CD4-positive, alpha-beta T cell treated with Interleukin-6 at 100 ng/mL for 8 hours (primary cell): ENCODE measurements at regions not wholly inside any gene's neighbourhood (a gene's known extent, or its start where the extent isn't known, plus 50 kb on each side); places are given as distances from the start of the nearest gene placed in this dataset.

ENCODE experiments used
- DNase-seq: peaks from one replicate; pipeline ENCODE4 v3.0.0-alpha.2; 2020; ENCODE audit warnings: mixed read lengths, low spot score

DNA sequence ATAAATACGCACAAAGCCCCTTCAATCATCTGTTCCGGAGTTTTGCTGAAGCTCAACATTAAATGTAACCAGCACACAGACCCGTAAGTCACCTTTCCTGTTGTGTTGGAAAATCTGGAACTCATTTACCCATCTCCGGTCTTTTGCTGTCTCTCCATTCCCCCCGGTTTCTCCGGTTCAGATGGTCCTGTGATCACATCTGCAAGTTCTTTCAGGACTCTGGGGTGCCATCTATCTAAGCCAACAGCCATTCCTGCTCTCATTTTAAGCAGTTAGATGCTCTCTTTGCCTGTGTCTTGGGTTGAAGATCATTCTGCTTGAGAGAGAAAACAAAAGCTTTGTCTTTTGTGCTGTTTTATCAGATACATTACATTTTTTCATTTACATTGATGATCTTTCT lies 91.7 kb upstream of the TGIF1 start:
- no peak for DNase-seq

DNA sequence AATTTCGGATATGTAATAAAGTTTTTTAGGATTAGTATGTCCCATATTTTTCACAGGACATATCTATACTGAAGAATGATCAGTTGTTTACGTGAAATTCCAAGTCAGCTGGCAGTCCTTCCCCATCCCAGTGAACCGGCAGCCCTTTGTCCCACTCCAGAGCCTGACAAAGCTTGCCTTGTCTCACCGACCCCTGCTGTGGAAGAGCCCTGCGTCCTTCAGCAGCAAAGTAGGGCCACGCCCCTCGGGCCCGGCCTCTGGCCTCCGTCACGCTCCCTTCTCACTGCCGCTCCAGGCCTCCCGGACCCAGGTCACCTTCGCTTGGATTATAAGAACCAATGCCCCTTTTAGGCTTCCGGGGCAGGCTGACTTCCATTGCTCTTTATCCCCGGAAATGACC lies 89.8 kb upstream of the TGIF1 start:
- no peak for DNase-seq

GRCh38 chr18:3367491-3368091 lies 82.4 kb upstream of the TGIF1 start:
- DNase-seq = no peak

- DNase-seq = no peak
Measured at GRCh38 chr18:3368193-3368592, 81.8 kb upstream of the TGIF1 start.

DNA sequence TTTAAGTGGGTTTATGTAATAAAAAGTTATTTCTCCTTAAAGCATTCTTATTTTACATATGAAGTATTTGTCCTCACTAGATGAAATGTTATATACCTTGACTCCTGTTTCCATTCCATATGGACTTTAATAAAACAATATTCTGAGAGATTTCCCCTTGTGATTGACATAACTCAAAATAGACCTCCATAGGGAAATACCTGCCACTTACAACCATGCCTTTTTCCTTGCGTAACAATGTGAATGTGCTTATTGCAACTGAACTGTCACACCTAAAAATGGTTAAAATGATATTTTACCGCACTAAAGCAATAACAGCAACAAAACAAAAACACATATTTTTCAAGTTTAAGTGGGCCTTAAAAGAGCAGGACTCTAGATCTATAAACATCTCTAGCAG lies 70.3 kb upstream of the TGIF1 start:
- DNase-seq = no peak

- DNase-seq = peak; percentile 7
Measured at GRCh38 chr18:3380384-3380961, 69.5 kb upstream of the TGIF1 start.

GRCh38 chr18:3383381-3383915 lies 66.5 kb upstream of the TGIF1 start:
- DNase-seq = no peak

DNA sequence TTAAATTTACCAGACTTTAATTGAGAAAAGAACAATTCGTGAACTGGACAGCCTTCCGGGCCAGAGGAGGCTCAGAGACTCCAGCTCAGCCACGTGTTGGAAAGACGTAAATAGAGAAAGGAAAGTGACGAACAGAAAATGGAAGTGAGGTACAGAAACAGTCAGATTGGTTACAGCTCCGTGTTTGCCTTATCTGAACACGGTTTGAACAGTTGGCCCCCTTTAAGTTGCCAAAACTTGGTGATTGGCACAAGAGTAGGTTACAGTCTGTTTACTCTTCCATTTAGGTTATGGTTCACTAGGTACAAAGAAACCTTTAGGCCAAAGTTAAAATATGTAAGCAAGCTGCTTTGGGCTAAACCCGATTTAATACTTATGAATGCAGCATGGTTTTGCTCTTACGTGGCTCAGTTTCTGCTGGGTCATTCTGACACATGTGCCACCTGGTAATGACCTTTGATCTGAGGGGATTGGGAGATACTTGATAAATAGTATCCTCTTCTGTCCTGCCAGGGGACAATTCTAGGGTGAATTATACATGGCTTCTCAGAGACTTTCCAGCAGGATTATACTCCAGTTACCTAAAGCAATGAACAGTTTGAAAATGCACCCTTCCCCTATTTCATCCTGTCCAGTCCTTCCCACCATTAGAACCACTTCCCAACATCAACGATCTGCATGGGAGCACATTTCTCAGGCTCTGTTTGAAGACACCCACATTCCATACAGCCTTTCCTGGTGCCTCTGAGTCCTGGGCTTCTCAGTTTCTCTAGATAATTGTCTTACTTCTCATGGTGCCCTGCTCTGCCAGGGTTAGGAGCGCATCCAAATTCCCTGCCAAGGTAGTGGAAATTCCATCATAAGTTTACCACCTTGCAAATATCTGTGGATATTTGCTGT lies 65.1 kb upstream of the TGIF1 start:
- no peak for DNase-seq

GRCh38 chr18:3388323-3388722 lies 61.6 kb upstream of the TGIF1 start:
- DNase-seq = no peak

- no peak for DNase-seq
Measured at GRCh38 chr18:3388980-3389379, 61.0 kb upstream of the TGIF1 start.

DNA sequence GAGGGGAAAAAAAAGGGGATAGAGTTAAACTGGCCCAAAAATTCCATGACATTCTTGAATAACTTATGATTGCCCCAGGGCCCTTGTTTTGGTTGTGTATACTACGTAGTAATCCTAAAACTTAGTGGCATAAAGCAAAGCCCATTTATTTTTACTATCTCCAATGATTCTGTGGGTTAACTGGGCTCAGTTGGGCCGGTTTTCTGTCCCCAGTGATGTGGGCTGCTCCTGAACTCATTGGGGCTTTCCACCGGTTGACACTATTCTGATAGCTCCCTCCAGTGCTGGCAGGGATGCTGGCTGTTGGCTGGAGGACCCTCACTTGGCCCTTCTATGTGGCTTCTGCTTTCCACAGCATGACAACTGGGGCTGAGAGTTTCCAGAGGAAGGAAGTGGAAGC lies 60.0 kb upstream of the TGIF1 start:
- no peak for DNase-seq

DNA sequence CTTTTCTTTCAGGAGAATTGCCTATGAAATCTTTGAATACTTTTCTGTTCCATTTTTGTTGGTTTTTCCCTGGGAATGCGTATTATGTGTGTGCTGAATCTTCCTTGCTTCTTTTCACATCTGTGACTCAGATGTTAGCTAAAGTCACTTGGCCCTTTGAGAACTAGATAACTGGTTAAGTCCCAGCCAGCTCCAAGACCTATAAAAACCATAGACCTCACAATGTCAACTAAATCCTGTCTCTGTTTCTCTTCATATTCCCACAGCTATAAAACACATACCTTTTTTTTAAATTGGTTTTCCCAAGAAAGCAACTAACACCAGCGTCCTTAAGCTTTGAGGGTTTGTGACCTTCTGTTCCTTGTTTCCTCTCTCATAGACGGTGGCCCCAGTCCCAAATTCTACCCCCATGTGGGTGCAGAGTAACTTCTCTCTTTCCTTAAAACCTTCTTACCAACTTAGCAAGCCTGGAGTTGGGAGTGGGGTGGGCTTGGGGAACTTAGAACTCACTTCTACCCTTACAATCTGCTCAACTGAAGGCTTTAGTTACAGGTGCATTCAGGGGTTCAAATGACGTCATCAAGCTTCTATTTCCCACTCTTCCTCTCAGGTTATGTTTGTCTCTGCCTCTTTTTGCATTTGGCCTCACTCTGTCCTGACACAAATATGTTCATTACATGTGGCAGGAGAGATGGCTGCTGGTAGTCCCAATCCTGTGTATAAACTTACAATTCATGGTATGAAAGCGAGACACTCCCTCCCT lies 58.1 kb upstream of the TGIF1 start:
- no peak for DNase-seq

DNA sequence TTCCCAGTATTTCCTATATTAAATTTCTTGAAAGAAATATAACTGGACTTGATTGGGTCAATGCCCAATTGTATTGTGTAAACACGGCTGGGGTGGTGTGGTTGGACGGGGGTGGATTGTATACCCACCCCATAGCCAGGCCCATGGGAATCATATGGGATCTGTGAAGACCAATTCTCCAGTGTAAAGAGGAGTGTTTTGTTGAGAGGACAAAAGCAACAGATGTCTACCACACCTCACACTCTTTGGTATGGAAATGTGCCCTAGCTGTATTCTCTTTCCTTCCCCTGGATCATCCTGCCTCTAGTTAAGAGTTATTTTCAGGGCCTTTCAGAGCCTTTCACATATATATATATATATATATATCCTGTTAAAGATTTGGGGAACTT lies 57.5 kb upstream of the TGIF1 start:
- no peak for DNase-seq

DNA sequence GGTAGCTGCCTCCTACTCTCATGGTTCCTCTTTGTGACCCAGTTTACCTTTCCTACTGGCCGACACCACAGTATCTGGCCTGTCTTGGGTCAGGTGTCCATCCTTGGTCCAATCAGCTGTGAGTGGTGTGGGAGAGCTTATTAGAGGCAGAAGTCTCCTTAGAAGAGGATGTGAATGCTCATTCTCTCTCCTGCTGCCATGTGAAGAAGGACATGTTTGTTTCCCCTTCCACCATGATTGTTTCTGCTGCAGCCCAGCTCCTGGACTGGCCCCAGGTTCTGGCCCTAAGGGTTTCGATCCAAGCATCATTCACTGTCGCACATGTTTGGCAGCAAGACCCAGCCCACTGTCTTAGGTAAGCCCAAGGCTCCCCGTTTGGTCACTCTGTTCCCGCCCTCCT lies 55.3 kb upstream of the TGIF1 start:
- DNase-seq = no peak

DNA sequence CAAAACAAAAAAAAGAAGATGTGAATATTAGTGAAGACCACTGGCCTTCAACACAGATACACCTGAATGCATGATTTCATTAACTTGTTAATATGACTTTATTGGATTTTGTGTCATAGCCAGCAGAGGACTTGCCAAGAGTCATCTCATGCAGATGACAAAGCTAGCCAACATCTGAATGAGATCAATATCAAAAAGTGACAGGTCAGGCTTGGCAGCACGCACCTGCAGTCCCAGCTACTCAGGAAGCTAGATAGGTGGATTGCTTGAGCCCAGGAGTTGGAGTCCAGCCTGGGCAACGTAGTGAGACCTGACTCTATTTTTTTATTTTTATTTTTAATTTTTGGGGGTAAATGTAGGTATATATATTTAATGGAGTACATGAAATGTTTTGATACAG lies 54.5 kb upstream of the TGIF1 start:
- DNase-seq = no peak

DNA sequence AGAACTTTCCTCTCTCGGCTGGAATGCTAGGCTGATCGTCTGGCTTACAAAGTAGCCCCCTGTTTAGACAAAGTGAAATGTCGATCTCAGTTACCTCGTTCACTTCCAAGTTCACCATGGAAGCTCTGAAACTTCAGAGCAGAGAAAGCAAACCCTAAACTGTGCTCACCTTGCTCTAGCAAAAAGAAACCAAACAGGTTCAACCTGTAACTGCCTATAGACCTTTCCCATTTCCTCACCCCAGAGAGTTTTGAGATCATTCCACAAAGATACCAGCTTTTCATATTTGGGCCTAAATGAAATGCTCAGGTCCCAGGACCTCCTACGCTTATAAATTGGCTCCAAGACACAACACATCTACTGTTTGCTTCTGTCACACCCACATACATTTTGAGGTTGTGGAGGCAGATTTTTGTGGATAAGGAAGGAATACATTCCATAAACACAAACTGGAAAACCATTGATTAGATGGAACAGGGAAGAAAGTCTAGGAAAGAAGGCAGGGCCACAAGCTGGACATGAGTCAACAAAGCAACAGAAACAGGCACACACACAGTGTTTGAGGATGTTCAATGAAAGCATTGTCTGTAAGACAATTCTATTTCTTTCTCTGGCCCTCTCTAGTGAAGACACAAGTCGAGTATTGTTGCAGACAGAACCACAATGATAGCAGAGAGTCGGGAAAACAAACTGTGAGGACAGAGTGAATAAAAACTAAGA lies 52.8 kb upstream of the TGIF1 start:
- DNase-seq = no peak

DNA sequence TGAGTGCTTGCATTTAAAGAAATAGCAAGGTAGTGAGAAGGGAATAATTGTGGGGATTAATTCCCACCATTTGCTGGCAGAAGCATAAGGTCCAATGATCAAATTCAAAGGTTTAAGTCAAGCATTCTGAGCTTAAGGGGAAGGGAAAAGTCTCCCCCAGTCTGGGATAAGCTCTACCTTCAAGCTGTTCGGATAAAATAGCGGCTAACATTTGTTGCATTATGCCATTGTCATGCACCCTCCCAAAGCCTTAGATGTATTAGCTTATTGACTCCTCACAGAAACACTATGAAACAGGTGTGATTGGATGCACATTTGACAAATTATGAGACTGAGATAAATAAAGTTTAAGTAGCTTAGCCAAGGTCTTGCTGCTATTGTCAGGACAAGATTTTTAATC lies 52.2 kb upstream of the TGIF1 start:
- DNase-seq = no peak
